ENCODE measurements at regions not wholly inside any gene's neighbourhood (a gene's known extent, or its start where the extent isn't known, plus 50 kb on each side); places are given as distances from the start of the nearest gene placed in this dataset.

DNA sequence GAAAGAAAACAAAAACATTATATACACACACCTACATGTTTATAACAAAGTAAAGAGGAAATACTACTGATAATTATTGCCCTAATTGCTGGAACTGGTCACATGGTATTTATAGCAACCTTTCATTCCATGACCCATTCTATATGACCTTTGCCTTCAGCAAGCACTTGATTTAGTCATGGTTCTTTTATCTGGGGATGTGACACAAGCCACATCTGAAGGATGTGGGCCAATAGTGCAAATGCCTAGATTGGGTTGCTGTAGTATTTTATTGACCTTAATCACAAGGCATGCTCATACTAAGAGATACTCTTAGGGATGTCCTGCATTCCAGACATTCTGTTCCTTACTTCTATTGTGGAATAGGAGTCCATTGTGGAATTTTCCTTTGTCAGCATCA, 723.5 kb upstream of the POM121L12 start:
- TF ChIP-seq ZNF670 (tag by site-specific recombination; IDR thresholded peaks at IDR 0.05; ENCODE audit: low read depth), result no peak
- TF ChIP-seq ZNF121 (tag by site-specific recombination; IDR thresholded peaks at IDR 0.05), result no peak
- no peak for TF ChIP-seq ZNF391 (tag by site-specific recombination; IDR thresholded peaks at IDR 0.05; ENCODE audit: borderline replicate concordance, low read depth)
- no peak for TF ChIP-seq ZNF239 (tag by site-specific recombination; IDR thresholded peaks at IDR 0.05)
- TF ChIP-seq ZNF398 (tag by site-specific recombination; IDR thresholded peaks at IDR 0.05), result no peak
- TF ChIP-seq, protein P1, sequence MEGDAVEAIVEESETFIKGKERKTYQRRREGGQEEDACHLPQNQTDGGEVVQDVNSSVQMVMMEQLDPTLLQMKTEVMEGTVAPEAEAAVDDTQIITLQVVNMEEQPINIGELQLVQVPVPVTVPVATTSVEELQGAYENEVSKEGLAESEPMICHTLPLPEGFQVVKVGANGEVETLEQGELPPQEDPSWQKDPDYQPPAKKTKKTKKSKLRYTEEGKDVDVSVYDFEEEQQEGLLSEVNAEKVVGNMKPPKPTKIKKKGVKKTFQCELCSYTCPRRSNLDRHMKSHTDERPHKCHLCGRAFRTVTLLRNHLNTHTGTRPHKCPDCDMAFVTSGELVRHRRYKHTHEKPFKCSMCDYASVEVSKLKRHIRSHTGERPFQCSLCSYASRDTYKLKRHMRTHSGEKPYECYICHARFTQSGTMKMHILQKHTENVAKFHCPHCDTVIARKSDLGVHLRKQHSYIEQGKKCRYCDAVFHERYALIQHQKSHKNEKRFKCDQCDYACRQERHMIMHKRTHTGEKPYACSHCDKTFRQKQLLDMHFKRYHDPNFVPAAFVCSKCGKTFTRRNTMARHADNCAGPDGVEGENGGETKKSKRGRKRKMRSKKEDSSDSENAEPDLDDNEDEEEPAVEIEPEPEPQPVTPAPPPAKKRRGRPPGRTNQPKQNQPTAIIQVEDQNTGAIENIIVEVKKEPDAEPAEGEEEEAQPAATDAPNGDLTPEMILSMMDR (tag by site-specific recombination; IDR thresholded peaks at IDR 0.05), result no peak
- no peak for TF ChIP-seq GLIS2 (tag by site-specific recombination; IDR thresholded peaks at IDR 0.05)
- no peak for TF ChIP-seq ZNF768 (tag by site-specific recombination; IDR thresholded peaks at IDR 0.05)
- TF ChIP-seq, protein P2, sequence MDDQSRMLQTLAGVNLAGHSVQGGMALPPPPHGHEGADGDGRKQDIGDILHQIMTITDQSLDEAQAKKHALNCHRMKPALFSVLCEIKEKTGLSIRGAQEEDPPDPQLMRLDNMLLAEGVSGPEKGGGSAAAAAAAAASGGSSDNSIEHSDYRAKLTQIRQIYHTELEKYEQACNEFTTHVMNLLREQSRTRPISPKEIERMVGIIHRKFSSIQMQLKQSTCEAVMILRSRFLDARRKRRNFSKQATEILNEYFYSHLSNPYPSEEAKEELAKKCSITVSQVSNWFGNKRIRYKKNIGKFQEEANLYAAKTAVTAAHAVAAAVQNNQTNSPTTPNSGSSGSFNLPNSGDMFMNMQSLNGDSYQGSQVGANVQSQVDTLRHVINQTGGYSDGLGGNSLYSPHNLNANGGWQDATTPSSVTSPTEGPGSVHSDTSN (CRISPR knock-in tag; IDR thresholded peaks at IDR 0.05), result no peak
- TF ChIP-seq MYNN (tag by site-specific recombination; IDR thresholded peaks at IDR 0.05; ENCODE audit: borderline replicate concordance), result no peak
- no peak for TF ChIP-seq ZSCAN4 (tag by site-specific recombination; IDR thresholded peaks at IDR 0.05)
- TF ChIP-seq HOXD13 (CRISPR knock-in tag; IDR thresholded peaks at IDR 0.05; ENCODE audit: borderline replicate concordance), result no peak

Measured in HEK293 (cell line).